Epidermal melanocyte (primary cell): ENCODE measurements at regions not wholly inside any gene's neighbourhood (a gene's known extent, or its start where the extent isn't known, plus 50 kb on each side); places are given as distances from the start of the nearest gene placed in this dataset.

Experiments used
- DNase-seq: peaks from one replicate; pipeline ENCODE4 v3.0.0; 2011; ENCODE audit warnings: low spot score; ENCODE audit not compliant: insufficient read length

DNA sequence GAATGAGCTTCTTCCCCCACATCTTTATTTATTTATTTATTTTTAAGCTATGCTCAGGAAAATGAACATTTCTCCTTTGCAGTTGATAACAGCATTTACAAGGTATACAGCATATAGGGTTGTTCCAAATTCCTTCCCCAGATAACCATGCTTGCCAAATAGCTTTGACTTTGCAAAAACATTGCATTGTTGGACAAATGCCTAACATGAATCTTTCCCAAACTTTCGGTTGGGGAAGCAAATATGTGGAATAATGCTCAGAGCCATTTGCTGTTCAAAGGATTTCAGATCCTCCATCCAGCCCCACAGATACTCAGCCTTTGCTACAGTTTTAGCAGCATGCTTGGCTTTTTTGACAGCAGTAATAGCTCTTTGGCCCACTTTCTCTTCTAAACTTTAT lies 127.2 kb upstream of the AGA start:
- DNase-seq = no peak

DNA sequence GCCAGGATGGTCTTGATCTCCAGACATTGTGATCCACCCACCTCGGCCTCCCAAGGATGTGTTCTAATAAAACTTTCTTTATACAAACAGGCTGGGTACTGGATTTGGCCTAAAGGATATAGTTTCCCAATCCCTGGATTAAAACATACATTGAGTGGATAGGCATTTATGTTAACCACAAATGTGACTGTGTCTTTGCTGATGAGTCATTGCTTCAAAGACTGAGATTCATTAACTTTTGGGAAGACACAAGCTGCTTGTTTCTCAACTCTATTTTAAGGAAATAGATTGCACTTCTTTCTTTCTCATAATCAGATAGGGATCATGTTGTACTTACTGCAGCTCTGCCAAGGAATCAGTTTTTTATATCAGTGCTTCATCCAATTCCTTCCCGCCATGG lies 131.3 kb upstream of the AGA start:
- peak; percentile 22 for DNase-seq

DNA sequence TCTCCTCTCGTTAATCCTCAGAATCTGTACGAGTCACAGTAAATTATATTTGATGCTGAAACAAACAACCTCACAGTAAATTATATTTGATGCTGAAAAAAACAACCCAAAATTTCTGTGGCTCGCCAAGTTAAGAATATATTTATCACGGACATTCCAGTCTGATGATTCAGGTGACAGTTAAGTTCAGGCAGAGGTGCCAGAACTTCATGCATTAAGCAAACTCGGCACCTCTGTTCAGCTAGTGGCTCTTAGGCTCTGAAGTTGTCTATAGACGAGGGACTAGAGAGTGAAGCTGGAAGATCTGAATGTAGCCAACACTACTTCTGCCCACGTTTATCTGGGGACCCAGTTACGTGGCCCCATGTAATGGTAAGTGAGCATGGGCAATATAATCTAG lies 132.2 kb upstream of the AGA start:
- no peak for DNase-seq

DNA sequence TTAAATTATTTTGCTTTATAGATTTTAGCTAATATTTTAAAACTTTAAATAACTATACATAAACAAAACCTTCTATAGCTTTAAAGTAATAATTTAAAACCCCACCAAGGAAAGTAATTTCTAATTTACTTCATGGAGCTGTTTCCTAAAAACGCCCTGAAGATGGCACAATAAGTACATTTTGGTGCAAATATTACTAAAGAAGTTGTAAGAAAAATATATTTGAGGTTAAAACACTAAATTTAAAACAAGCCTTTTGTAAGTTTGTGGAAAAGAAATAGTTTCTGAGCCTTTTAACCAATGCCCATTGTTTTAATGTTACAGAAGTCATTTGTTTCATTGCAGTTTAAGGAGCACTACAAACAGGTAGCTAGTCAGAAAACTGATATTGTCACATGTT lies 137.4 kb upstream of the AGA start:
- no peak for DNase-seq

DNA sequence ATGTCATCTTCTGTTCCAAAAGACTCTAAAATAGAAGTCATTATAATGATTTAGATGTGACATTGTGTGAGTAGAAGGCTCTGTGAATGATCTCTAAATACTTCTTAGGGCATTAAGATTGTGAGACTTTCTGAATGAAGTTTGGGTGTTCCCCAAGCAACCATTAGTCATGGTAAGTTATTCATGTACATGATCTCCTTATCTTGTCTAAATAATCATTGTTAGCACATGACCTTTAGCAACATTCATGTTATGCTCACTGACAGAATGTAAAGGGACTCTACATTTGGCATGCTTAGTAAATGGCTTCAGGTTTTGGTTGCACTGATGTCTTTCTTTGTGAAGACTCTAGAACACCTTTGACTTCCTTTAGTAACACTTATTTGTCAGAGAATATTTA lies 140.8 kb upstream of the AGA start:
- no peak for DNase-seq

DNA sequence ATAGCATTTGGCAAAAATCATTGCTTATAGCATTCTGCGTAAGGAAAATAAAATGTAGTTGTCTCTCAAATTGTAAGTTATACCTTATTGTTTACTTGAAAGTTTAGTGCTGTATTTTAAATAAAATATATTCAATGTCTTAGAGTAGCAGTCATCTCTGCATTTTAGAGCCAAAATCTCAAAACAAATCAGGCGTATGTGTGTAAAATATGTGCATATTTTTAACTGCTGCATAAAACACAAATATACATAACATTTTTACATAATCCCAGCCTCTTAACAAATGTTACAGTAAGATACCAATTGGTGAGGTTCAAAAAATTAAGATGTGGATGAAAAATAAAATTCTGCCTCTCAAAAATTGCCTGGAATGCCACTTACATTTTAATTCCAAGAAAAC lies 145.8 kb upstream of the AGA start:
- no peak for DNase-seq

DNA sequence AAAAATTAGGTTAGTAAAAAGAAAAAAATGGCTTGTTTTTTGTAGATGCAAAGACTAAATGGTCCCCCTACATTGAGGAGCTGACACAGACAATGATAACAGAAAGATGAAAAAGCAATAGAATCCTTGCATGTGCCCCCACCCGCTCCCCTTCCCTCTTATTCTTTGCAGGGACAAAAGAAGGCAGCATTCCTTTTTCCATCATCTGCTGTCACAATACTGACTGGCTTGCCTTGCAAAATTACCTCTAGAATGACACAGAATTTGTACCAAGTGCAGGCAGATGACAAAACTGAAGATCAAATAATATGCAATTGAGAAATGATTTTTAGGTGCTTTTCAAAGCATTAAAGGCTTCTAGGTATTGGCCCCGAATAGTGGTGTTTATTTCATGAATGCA lies 153.1 kb upstream of the AGA start:
- DNase-seq = no peak

DNA sequence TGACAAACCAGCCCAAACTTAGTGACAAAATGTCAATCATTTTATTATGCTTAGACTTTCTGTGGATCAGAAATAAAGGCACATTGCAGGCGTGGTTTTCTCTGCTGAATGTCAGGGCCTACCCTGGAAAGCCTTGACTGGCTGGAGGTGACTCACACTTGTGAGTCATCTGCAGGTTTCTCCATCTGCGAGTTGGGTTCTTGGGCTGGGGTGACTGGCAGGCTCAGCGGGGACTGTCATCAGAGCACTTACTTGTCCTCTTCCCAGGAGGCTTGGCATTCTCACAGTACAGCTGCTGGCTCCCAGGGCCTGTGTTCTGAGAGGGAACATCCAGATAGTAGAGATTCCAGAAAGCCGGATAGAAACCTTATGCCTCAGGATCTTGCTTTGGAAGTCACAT lies 153.8 kb upstream of the AGA start:
- peak; percentile 16 for DNase-seq

DNA sequence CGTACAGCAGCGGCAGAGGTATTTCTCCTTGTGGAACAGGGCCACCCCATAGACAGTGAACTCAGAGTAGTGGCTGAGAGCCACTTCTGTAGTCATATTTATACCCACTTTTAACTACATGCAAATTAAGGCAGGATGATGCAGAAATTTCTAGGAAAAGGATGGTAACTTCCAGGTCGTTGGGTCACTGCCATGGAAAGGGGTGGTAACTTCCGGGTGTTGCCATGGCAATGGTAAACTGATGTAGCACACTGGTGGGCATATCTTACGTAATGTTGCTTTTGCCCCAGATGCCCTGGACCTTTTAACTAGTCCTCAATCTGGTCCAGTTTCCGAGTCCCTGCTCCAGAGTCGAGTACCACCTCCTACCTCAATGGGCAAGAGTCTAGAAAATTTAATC lies 154.8 kb upstream of the AGA start:
- no peak for DNase-seq

DNA sequence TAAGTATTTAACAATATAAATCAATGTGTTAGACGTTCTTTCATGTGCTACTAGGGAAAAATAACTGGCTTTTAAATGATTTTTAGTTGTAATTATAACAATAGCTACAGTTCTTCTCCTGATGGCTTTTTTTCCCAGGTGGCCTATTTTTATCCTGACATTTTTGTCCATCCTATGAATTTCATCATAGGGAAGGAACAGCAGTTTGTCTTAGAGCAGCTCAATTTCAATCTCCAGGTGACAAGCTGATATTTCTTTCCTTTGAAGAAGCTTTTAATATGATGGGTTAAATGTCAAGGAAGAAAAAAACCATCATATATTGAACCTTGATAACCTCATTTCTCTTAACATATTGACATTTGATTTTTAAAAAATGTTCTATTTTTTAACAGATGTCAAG lies 163.0 kb upstream of the AGA start:
- no peak for DNase-seq

DNA sequence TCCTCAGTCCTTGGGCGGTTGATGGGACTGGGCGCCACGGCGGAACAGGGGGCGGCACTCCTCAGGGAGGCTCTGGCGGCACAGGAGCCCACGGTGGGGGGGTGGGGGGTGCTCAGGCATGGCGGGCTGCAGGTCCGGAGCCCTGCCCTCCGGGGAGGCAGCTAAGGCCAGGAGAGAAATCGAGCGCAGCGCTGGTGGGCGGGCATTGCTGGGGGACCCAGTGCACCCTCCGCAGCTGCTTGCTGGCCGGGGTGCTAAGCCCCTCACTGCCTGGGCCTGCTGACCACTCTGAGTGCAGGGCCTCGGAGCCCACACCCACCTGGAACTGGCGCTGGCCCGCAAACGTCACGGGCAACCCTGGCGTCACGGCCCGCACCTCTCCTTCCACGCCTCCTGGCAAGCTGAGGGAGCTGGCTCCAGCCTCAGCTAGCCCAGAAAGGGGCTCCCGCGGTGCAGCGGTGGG lies 164.9 kb upstream of the AGA start:
- no peak for DNase-seq

DNA sequence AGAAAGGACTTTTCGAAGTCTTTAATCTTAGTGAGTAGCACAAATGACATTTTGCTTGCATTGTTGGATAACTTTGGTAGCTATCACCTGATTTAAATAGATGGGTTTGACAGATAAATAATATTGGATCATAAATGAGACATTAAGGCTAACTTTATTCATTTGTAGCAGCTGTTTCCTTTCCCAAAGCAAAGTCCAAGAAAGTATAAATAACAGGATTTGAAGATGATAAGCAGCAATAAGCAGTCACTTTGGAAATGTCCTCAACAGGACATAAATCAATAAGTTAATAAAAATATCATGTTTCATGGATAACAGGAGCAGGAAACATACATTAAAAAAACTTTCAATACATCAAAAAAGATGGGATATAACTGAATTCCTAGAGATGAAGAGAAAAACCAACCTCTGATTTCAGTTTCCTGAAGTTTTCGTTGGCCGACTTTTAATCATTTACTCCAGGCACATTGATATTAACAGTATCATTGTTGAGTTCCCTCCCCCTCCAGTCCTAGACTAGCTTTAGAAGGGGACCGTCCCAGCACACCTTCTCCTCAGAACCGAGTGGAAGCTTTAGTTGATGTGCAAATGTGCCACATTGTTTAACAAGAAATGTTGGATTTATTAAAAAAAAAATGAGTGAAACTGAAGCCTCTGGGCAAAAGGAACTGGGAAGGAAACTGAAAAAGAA lies 169.9 kb upstream of the AGA start:
- no peak for DNase-seq

DNA sequence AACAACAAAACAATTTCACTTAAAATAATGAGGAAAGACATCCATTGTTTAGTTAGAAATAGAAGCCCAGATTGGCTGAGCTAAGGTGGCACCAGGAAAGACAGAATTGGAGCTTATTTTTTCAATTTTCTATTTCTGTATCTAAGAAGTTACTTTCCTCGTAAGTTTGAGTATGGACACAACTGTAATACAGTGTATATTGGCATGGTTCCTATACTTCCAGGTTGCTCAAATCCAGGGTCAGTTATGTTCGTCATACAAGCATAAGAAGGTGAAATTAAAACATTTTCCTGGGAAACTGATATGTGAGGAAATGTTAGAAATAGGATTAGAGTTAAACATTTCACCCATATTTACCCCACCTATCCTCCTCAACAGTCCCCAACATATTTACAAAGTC lies 170.4 kb upstream of the AGA start:
- DNase-seq = no peak

DNA sequence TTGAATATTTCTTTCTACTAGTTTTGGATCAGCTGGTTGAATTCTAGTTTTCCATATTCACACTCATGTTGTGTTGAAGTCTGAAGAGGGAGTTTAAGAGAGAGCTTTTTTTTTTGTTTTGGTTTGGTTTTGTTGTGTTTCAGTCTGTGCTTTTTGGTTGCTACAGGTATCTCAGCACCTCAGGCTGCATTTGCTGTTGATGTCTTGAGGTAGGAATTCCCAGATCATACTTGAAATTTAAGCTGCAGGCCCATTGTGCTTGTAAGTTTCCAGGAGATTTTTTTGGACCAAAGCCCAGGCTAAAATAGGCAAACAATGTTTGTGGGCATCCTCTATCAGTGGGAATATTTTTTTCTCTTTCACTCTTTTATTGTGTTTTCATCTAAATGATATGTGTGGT lies 190.2 kb upstream of the AGA start:
- no peak for DNase-seq

DNA sequence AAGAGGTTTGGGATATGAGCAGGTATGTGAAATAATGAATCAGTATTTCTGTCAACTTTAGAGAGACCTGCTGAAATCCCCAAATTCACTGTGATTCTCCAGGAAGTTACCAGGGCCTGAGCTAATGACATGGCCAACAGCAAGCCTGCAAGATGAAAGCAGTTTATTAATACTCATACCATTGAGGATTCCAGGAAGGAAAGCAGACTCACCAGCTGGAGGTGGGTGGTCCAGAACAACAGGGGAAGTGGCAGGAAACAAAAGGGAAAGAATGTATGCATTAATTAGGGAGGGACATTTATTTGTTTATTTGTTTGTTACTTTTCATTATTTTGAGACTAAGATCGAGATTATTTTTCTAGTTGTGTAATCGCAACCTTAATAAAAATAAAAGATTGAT lies 196.6 kb upstream of the AGA start:
- DNase-seq = no peak

DNA sequence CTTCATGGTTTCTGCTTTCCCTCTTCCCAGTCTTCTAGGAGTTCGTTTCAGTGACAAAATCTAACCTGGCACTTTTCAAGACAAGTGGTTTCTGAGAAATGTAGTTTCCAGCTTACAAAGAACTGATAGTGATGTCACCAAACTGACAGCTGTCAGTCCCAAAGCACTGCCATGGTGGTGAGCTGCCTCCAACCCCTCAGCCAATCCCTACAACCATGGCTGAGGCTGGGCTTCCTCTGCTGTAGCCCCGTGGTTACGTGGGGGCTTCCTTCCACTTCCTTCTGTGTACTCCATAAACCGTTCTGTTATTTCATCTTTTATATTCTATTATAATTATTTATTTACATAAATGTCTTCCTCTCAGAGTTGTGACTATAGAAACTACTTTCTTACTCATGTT lies 198.6 kb upstream of the AGA start:
- DNase-seq = no peak

DNA sequence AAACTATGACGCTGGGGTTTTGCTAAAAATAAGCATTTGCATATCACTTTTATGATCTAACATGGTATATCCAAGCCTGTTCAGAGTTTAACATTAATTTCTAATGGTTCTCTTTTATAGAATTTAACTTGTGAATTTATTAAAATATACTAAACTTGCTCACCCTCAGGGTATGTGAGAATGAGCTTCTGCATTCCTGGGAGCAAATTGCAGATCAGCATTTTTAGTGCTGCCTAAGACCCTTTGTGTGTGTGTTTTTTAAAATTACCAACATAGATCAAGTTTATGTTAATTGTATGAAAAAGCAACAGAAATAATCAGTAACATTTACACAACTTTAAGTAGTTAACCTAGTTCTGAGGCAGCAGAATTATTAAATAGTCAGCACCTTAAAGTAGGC lies 218.0 kb upstream of the AGA start:
- no peak for DNase-seq

DNA sequence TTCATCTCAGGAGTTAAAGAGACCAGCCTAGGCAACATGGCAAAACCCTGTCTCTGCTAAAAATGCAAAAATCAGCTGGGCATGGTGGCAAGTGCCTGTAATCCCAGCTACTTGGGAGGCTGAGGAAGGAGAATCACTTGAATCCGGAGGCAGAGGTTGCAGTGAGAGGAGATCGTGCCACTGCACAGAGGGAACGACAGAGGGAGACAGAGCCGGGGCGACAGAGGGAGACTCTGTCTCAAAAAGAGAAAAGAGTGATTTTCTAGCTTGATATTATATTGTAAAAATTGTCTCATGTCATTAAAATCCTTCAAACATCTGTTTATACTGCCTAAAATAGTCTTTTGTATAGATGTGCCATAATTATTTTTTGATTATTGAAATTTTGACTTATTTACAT lies 225.4 kb upstream of the AGA start:
- no peak for DNase-seq

DNA sequence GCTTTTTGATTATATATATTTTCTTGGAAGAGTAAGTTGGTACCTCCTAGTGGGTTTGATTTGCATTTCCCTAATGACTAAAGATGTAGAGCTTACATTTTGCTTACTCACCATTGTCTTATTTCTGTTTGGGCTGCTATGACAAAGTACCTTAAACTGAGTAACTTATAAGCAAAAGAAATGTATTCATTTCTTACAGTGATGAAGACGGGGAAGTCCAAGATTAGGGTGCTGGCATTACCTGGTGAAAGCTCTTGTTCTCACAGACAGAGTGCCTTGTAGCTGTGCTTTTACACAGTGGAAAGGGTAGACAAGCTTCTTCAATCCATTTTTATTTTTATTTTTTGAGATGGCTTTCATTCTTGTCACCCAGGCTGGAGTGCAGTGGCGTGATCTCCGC lies 229.2 kb upstream of the AGA start:
- DNase-seq = no peak

DNA sequence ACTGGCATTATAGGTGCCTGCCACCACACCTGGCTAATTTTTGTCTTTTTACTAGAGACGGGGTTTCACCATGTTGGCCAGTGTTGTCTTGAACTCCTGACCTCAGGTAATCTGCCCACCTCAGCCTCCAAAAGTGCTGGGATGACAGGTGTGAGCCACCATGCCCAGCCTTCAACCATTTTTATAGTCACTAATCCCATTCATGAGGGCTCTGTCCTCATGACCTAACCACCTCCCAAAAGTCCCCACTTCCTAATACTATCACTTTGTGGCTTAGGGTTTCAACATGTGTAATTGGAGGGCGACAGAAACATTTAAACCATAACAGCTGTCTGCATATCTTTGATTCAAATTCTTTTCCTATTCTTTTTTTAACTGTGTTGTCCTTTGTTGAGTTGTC lies 229.6 kb upstream of the AGA start:
- no peak for DNase-seq

DNA sequence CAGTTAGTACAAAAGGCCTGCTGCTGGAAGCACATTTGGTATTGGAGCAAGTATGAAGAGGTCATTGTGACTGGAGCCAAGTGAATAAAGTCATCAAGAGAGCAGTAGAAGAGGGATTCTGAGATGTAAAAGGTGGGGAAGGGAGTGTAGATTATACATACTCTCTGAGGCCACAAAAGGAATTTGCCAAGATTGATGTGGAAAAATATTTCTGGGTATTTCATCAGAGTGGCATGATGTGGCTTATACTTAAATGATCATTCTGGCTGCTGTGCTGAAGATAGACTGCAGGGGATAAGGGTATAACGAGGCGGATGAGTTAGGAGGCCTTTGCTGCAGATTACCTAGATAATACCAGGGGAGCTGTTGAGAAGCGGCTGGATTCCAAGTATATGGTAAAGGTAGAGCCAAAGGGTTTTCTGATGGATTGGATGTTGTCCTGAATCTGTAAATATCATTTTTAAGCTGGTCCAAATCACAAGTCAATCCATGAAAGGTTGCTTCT lies 231.8 kb upstream of the AGA start:
- no peak for DNase-seq

DNA sequence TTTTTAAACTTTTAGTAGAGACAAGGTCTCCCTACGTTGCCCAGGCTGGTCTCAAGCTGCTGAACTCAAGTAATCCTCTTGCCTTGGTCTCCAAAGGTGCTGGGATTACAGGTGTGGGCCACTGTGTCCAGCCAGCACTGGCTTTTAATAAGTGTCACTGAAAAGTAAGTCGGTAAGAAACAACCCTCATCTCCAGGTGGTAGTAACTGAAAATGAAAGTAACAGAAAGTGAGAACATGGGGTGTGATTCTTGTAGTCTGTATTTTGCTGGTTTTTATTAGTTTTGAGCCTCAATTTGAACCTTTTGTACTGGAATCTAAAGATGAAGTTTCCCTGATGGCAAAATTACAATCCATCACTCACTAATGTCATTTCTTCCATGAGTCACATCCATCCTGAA lies 238.1 kb upstream of the AGA start:
- no peak for DNase-seq

DNA sequence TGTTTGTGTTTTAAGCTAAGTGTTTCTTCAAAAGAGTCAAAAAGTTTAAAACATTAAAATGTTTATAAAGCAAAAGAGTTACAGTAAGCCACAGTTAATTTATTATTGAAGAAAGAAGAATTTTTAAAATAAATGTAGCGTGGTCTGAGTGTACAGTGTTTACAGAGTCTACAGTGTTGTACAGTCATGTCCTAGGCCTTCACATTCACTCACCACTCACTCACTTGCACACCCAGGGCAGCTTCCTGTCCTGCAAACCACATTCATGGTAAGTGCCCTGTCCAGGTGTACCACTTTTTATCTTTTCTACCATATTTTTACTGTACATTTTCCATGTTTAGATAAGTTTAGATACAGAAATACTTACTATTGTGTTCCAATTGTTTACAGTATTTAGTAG lies 239.7 kb upstream of the AGA start:
- no peak for DNase-seq

DNA sequence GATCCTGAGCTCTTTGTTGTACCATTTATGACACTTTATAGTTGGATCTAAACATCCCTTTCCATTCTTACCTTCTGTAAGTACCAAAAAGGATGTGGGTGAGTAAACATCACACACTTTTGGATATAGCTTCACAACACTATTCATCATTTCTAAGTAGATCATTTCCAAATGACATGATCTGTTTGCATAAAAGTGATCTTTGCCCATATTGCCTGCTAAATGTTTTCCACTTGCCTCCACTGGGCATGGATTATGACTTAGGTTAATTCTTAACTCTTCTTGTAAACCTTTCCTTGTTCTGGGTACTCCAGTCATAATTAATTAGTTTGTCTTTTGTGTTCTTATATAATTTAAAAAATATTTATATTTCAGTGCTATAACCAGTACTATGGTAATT lies 244.9 kb upstream of the AGA start:
- DNase-seq = no peak
